ENCODE measurements at regions not wholly inside any gene's neighbourhood (a gene's known extent, or its start where the extent isn't known, plus 50 kb on each side); places are given as distances from the start of the nearest gene placed in this dataset.
A peak's percentile ranks its signal among the peaks of the same experiment; 100 is the strongest.

DNA sequence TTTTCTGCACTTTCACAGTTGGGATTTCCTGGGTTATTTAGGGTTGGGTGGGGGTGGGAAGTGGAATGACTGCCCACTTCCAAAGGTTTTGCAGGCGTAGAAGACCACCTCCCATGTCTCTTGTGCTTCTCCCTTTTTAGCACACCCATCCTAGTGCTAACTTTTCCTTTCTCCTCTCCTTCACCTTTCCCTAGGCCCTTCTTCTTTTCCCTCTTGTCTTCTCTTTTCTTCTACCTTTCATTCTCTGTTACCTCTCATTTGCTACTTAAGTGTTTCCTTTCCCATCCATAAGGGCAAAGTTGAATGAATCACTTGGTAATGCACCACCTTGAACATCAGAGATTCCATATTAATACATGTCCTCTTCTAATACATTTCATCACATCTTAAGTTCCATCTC, 105.0 kb upstream of the ZNF184 start:
- TF ChIP-seq, protein P1, sequence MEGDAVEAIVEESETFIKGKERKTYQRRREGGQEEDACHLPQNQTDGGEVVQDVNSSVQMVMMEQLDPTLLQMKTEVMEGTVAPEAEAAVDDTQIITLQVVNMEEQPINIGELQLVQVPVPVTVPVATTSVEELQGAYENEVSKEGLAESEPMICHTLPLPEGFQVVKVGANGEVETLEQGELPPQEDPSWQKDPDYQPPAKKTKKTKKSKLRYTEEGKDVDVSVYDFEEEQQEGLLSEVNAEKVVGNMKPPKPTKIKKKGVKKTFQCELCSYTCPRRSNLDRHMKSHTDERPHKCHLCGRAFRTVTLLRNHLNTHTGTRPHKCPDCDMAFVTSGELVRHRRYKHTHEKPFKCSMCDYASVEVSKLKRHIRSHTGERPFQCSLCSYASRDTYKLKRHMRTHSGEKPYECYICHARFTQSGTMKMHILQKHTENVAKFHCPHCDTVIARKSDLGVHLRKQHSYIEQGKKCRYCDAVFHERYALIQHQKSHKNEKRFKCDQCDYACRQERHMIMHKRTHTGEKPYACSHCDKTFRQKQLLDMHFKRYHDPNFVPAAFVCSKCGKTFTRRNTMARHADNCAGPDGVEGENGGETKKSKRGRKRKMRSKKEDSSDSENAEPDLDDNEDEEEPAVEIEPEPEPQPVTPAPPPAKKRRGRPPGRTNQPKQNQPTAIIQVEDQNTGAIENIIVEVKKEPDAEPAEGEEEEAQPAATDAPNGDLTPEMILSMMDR (conservative IDR thresholded peaks at IDR 0.05), result no peak
- H3K56ac ChIP-seq (ENCODE audit: insufficient read length, low read depth, low read length), result no peak overlapping the region
- no peak for DNase-seq

More for the DNA sequence above, 105.0 kb upstream of the ZNF184 start:
- H2BK120ac ChIP-seq (ENCODE audit: low read depth, low read length, poor library complexity, severe bottlenecking), result no peak overlapping the region
- no peaks in the 10 kb centered on the region for H4K20me1 ChIP-seq (ENCODE audit: control insufficient read depth, insufficient read depth, insufficient read length)
- no peak overlapping the region for H2AK5ac ChIP-seq (ENCODE audit: insufficient read length, low read length)
- no peaks in the 10 kb centered on the region for H3K27me3 ChIP-seq (ENCODE audit: insufficient read depth, low read length)
- no peak overlapping the region for H3K4ac ChIP-seq (ENCODE audit: low read depth, low read length)
- H3K79me1 ChIP-seq (ENCODE audit: insufficient read depth, low read depth, low read length, poor library complexity, severe bottlenecking), result no peaks in the 10 kb centered on the region
- H3K27me3 Mint-ChIP-seq (ENCODE audit: low read depth), result peaks cover 6% of the 10 kb centered on the region; the same call in 1 of the 2 replicates
- H4K5ac ChIP-seq (ENCODE audit: insufficient read length, low read depth, low read length), result no peak overlapping the region
- no peak overlapping the region for H3K4me2 ChIP-seq (ENCODE audit: insufficient read depth, insufficient read length, low read length)
- H3K27ac Mint-ChIP-seq, result no peak overlapping the region
- H3K4me1 Mint-ChIP-seq, result peaks cover 4 to 9% of the 10 kb centered on the region in 2 experiments
- no peaks in the 10 kb centered on the region for H3K4me1 ChIP-seq (ENCODE audit: insufficient read depth, low read length)
- H2BK5ac ChIP-seq (ENCODE audit: insufficient read length, low read length), result no peak overlapping the region
- no peak overlapping the region for H3K23ac ChIP-seq (ENCODE audit: insufficient read length, low read depth, low read length)
- no peaks in the 10 kb centered on the region for H3K9me3 Mint-ChIP-seq
- H3K23me2 ChIP-seq (ENCODE audit: insufficient read length, low read depth, low read length, poor library complexity, severe bottlenecking), result no peaks in the 10 kb centered on the region
- H3K36me3 Mint-ChIP-seq (ENCODE audit: insufficient read depth in 1 of 3, low read depth in 3 of 3), result no peaks in the 10 kb centered on the region
- H2AFZ ChIP-seq (ENCODE audit: low read length), result no peak overlapping the region
- H3K14ac ChIP-seq (ENCODE audit: insufficient read depth, low read length), result no peak overlapping the region
- no peak overlapping the region for H3K9ac ChIP-seq (ENCODE audit: extremely low read depth, insufficient read length, low read length)
- no peak overlapping the region for H3K18ac ChIP-seq (ENCODE audit: insufficient read length, low read depth, low read length)
- H2BK15ac ChIP-seq (ENCODE audit: low read depth, low read length), result no peak overlapping the region
- no peaks in the 10 kb centered on the region for H3K79me2 ChIP-seq (ENCODE audit: insufficient read depth, low read length)
- no peak overlapping the region for H2BK12ac ChIP-seq (ENCODE audit: insufficient read length, low read depth, low read length)
- no peak overlapping the region for H4K8ac ChIP-seq (replicated peaks; ENCODE audit: insufficient read length, low read depth, low read length)
- H4K91ac ChIP-seq (ENCODE audit: insufficient read length, low read depth, low read length), result no peak overlapping the region
- peak overlapping the region in 1 of 2 experiments; percentile 25; a peak in 1 of 5 replicates for H3K4me3 Mint-ChIP-seq
- H3T11ph ChIP-seq (ENCODE audit: low read length), result no peak overlapping the region
- H3K27ac ChIP-seq (ENCODE audit: insufficient read length, low read depth, low read length), result no peak overlapping the region
- H2BK20ac ChIP-seq (ENCODE audit: low read depth, low read length, poor library complexity, severe bottlenecking), result no peak overlapping the region
- WGBS (ENCODE audit: extremely low coverage, insufficient read length, low lambda C conversion rate), result no CpG with 5 or more reads among the region's 1 CpG
- no peaks in the 10 kb centered on the region for H3K9me3 ChIP-seq (ENCODE audit: control insufficient read depth, low read depth, low read length)
